ENCODE measurements at regions not wholly inside any gene's neighbourhood (a gene's known extent, or its start where the extent isn't known, plus 50 kb on each side); places are given as distances from the start of the nearest gene placed in this dataset.

GRCh38 chr4:28475381-28475780, 1614.7 kb downstream of the STIM2 start:
- TF ChIP-seq CTCF (IDR thresholded peaks at IDR 0.05) (no peak), POLR2A (IDR thresholded peaks at IDR 0.05) (no peak)
